AG04450 (cell line): ENCODE measurements at regions not wholly inside any gene's neighbourhood (a gene's known extent, or its start where the extent isn't known, plus 50 kb on each side); places are given as distances from the start of the nearest gene placed in this dataset.

Source experiments
- CTCF ChIA-PET: fragments of 300-600, 350-600 bp; formaldehyde crosslinking; extraction: SDS; loops from one replicate; lab custom pipeline; 2022; ENCODE audit warnings: antibody characterized with exemption, inconsistent platforms; lab: Charles Lee
- POLR2A ChIA-PET: fragments of 350-600 bp; formaldehyde crosslinking; extraction: SDS; loops from one replicate; lab custom pipeline; 2021; ENCODE audit warnings: antibody characterized with exemption, inconsistent platforms; lab: Yijun Ruan, JAX
- DNase-seq: peaks from one replicate; pipeline ENCODE4 v3.0.0-alpha.2; 2011; ENCODE audit warnings: low read depth, low spot score
- H3K27ac ChIP-seq: one replicate; pipeline ENCODE4 v1.5.1; 2012; ENCODE audit warnings: low read depth, low read length, control low read depth
- H3K27me3 ChIP-seq: one replicate; pipeline ENCODE4 v1.6.0; 2012; ENCODE audit warnings: low read length; ENCODE audit not compliant: control insufficient read depth, insufficient read depth
- H3K4me3 ChIP-seq: 2 replicates; pipeline ENCODE4 v1.5.1; 2011; ENCODE audit warnings: mild to moderate bottlenecking, low read depth, low read length, control low read depth
- H3K9me3 ChIP-seq: 2 replicates; pipeline ENCODE4 v1.5.1; 2012; ENCODE audit warnings: low read length; ENCODE audit not compliant: control insufficient read depth, insufficient read depth
- TF ChIP-seq, protein P1 (sequence below): IDR thresholded peaks from 2 replicates; pipeline ENCODE4 v1.5.1; 2011; ENCODE audit warnings: low read depth, low read length, control low read depth, inconsistent platforms

DNA sequence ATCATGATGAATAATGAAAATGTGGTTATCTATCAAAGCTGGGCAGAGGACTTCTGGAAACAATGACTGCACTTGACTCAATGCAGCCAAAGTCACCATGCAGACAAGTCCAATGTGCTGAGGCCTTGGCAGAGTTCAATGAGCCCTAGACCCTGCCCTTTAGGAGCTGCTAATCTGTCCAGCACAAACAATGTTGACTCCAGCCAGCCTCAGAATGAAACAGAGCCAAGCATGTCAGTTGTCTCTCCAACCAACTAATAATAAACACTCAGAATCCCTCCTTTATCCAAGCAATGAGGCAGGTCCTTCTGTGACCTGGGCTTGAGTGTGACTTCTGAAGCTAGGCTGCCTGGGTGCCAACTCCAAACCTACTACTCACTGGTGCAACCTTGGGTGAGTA, 270.6 kb downstream of the BCL11A start:
- ChIA-PET CTCF (no interaction called here), POLR2A (no interaction called here)
- Histone ChIP-seq H3K9me3 (no peaks in the 10 kb centered on the region), H3K27me3 (no peaks in the 10 kb centered on the region), H3K4me3 (no peak overlapping the region), H3K27ac (no peak overlapping the region)
- no peak for DNase-seq
- TF ChIP-seq, protein P1, sequence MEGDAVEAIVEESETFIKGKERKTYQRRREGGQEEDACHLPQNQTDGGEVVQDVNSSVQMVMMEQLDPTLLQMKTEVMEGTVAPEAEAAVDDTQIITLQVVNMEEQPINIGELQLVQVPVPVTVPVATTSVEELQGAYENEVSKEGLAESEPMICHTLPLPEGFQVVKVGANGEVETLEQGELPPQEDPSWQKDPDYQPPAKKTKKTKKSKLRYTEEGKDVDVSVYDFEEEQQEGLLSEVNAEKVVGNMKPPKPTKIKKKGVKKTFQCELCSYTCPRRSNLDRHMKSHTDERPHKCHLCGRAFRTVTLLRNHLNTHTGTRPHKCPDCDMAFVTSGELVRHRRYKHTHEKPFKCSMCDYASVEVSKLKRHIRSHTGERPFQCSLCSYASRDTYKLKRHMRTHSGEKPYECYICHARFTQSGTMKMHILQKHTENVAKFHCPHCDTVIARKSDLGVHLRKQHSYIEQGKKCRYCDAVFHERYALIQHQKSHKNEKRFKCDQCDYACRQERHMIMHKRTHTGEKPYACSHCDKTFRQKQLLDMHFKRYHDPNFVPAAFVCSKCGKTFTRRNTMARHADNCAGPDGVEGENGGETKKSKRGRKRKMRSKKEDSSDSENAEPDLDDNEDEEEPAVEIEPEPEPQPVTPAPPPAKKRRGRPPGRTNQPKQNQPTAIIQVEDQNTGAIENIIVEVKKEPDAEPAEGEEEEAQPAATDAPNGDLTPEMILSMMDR: no peak

DNA sequence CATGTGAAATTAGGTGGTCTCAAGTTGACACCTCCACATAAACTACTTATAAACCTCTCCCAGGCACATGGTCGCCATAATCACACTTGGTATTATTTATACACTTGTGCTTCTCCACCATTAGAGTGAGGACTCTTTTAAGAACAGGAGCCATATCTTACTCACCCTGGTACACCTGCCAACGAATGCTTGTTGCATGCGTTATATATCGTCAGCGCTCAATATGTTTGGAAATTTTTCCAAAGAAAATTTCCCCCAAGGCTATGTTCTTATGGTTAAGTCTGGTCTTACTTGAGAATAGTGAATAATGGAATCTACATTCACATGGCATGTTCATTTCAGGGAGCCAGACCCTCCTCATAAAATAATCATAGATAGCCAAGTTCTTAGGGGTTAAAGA, 271.7 kb downstream of the BCL11A start:
- Histone ChIP-seq H3K9me3 (no peaks in the 10 kb centered on the region), H3K27ac (no peak overlapping the region), H3K27me3 (no peaks in the 10 kb centered on the region), H3K4me3 (no peak overlapping the region)
- ChIA-PET CTCF (no interaction called here), POLR2A (no interaction called here)
- TF ChIP-seq, protein P1: no peak
- DNase-seq: no peak

DNA sequence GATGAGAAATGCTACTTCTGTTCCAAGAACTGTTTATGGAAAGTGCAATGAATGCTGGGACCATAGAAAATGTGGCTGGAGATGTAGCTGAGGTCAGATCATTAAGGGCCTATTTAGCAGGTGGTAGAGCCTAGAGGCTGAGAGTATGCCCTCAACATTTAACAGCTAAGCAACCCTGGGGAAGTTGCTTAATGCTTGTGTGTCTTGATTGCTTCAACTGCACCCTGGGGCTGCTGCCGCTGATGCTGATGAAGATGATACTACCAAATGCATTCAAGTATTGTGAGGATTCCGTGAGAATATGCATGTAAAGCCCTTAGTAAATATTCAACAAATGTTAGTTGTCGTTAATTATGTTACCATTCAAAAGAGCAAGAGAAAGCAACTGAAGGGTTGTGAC, 273.2 kb downstream of the BCL11A start:
- TF ChIP-seq, protein P1: no peak
- CTCF ChIA-PET: no interaction called here
- POLR2A ChIA-PET: no interaction called here
- DNase-seq: no peak
- Histone ChIP-seq H3K27me3 (no peaks in the 10 kb centered on the region), H3K27ac (no peak overlapping the region), H3K9me3 (no peaks in the 10 kb centered on the region), H3K4me3 (no peak overlapping the region)

DNA sequence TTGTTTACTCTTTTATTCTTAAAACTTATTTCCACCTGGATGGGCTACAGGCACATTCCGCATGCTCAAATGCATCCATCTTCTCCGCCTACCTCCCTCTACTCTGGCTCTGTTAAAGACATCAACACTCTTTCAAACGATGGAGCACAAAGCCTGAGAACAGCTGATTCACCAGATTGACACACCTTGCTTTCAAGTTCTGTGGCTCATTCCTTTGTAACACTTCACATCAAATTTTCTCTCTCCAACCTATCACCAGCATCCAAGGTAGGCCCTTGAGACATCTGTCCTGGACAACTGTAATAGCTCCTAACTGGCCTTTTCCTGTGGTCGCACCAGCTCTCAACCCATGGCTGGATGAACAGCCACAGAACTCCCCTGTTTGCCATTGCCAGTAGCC, 274.5 kb downstream of the BCL11A start:
- CTCF ChIA-PET: no interaction called here
- POLR2A ChIA-PET: no interaction called here
- TF ChIP-seq, protein P1: no peak
- no peaks in the 10 kb centered on the region for H3K9me3 ChIP-seq
- no peaks in the 10 kb centered on the region for H3K27me3 ChIP-seq
- no peak overlapping the region for H3K27ac ChIP-seq
- H3K4me3 ChIP-seq: no peak overlapping the region
- DNase-seq: no peak

DNA sequence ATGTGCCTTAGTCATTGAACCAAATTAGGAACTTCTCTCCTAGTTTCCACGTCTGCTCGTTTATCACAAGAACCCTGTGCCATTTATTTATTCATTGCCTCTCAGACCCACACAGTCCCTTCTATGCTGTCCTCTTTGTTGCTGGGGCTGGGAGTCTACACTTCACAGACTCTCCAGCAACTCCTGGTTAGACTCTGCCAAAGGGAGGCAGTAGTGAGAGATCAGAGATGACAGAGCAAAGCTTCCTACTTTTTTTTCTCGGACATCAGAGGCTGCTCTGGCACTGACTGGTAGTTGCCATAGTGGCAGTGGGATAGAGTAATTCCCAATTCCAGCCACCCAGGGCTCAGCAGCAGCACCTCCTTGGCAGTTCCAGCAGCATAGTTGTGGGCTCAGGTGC, 277.5 kb downstream of the BCL11A start:
- no peak overlapping the region for H3K4me3 ChIP-seq
- no peaks in the 10 kb centered on the region for H3K9me3 ChIP-seq
- CTCF ChIA-PET: no interaction called here
- H3K27me3 ChIP-seq: no peaks in the 10 kb centered on the region
- no peak for DNase-seq
- POLR2A ChIA-PET: no interaction called here
- H3K27ac ChIP-seq: no peak overlapping the region
- TF ChIP-seq, protein P1: no peak
